Lower lobe of right lung (tissue), 2 donors: ENCODE measurements at regions not wholly inside any gene's neighbourhood (a gene's known extent, or its start where the extent isn't known, plus 50 kb on each side); places are given as distances from the start of the nearest gene placed in this dataset.

ENCODE experiments used
- ATAC-seq, 2 donors: fragments of 200-7000 bp; cut with Tn5 transposase; one replicate each; pipeline ENCODE4 v1.9.1; 2020 to 2022; ENCODE audit warnings: mild to moderate bottlenecking in 2 of 2, moderate library complexity in 2 of 2
- DNase-seq: peaks from one replicate; pipeline ENCODE4 v3.0.0-alpha.2; 2020
- H3K27ac ChIP-seq: fragments of 200-600 bp; one replicate; pipeline ENCODE4 v1.8.0; 2022
- H3K27me3 ChIP-seq: fragments of 200-600 bp; one replicate; pipeline ENCODE4 v1.8.0; 2022; ENCODE audit warnings: low read depth
- H3K36me3 ChIP-seq: fragments of 200-600 bp; one replicate; pipeline ENCODE4 v1.8.0; 2022; ENCODE audit warnings: mild to moderate bottlenecking
- H3K4me1 ChIP-seq: fragments of 200-600 bp; one replicate; pipeline ENCODE4 v1.8.0; 2022
- H3K4me3 ChIP-seq: fragments of 200-600 bp; one replicate; pipeline ENCODE4 v1.8.0; 2022; ENCODE audit warnings: mild to moderate bottlenecking
- H3K9me3 ChIP-seq: fragments of 200-600 bp; one replicate; pipeline ENCODE4 v1.8.0; 2022
- intact Hi-C: fragments of 100-400 bp; cut with DNase I; formaldehyde crosslinking; loops from one replicate; pipeline ENCODE4 v1.11.0; 2022
- TF ChIP-seq, protein P1 (sequence below): fragments of 200-600 bp; IDR thresholded peaks from one replicate; pipeline ENCODE4 v1.8.0; 2022; ENCODE audit warnings: antibody characterized with exemption, mild to moderate bottlenecking
- donor health status: DM: no; HTN: yes; CAD: no; lungs with severe emphysema.

DNA sequence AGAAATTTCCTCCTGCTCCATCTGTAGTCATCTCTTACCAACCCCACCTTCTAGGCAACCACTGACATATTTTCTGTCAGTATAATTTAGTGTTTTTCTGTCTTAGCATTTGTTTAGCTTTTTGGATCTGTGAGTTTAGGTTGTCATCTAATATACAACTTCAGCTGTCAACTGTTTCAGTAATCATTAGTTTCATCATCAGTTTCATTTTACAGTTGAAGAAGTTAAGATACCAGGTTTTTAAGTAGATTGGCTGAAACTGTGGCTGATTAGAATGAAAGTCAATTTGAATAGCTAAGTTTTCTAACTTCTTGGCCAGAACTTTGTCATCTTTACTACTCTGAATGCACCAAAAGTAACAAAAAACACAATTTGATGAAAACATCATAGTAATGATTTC is 1957.3 kb downstream of the NCAM2 start:
- H3K4me1 ChIP-seq: no peaks in the 10 kb centered on the region
- ATAC-seq: no peak
- intact Hi-C loops: no loop called here
- no peaks in the 10 kb centered on the region for H3K36me3 ChIP-seq
- H3K9me3 ChIP-seq: no peaks in the 10 kb centered on the region
- no peak overlapping the region for H3K4me3 ChIP-seq
- no peak for DNase-seq
- H3K27ac ChIP-seq: no peak overlapping the region
- H3K27me3 ChIP-seq: no peaks in the 10 kb centered on the region
- TF ChIP-seq, protein P1, sequence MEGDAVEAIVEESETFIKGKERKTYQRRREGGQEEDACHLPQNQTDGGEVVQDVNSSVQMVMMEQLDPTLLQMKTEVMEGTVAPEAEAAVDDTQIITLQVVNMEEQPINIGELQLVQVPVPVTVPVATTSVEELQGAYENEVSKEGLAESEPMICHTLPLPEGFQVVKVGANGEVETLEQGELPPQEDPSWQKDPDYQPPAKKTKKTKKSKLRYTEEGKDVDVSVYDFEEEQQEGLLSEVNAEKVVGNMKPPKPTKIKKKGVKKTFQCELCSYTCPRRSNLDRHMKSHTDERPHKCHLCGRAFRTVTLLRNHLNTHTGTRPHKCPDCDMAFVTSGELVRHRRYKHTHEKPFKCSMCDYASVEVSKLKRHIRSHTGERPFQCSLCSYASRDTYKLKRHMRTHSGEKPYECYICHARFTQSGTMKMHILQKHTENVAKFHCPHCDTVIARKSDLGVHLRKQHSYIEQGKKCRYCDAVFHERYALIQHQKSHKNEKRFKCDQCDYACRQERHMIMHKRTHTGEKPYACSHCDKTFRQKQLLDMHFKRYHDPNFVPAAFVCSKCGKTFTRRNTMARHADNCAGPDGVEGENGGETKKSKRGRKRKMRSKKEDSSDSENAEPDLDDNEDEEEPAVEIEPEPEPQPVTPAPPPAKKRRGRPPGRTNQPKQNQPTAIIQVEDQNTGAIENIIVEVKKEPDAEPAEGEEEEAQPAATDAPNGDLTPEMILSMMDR: no peak

DNA sequence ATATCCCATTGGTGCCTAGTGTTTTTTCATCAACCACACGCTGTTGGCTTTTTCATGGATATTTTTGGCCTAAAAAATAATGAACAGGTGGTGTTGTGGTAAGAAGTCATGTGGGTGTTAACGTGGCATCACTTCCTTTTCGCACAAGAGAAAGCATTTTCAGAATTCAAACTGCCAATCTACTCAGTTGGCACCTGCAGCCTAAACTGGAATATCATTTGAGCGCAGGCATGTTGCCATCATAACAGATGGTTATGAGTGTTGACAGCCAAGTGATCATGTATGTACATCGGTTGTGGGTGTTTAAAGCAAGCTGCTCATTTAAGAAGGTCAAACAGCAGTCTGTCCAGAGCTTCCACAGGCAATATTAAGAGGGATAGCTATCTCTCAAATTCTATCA is 1963.0 kb downstream of the NCAM2 start:
- TF ChIP-seq, protein P1: no peak
- no peaks in the 10 kb centered on the region for H3K36me3 ChIP-seq

DNA sequence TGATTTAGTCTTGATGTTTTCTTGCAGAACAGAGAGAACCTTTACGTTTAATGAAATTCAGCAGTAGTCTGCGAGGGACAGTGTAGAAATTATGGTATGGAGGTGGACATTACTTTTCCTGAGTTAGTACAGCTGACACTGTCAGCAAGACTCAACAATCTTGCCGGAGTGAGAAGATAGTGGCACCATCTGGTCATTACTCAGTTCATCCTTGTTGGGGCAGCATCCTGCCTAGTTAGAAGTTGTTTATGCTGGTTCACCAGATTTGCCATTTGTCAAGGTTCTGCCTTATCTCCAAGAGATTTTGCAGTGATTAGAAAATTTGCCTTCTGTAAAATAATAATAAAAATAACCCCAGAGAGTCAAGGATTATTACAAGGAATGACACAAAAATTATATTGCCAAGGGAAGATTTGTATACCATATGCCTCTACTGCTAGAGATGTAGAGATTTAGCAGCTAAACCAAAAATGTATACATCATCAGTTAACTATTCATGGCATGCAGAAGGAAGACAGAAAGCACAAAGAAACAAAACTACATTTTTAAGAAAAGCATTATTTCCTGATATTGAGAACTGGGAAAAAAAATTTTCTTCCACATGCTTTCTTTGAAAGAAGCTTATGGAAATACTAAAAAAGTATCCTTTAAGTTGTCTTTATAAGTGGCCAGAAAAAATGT is 1967.4 kb downstream of the NCAM2 start:
- Histone ChIP-seq H3K36me3 (no peaks in the 10 kb centered on the region), H3K27ac (no peak overlapping the region), H3K27me3 (no peaks in the 10 kb centered on the region), H3K9me3 (no peaks in the 10 kb centered on the region), H3K4me1 (no peaks in the 10 kb centered on the region), H3K4me3 (no peak overlapping the region)
- intact Hi-C loops: no loop called here
- ATAC-seq: no peak
- TF ChIP-seq, protein P1: no peak
- DNase-seq: no peak

More for the DNA sequence above, 1963.0 kb downstream of the NCAM2 start:
- Histone ChIP-seq H3K4me1 (no peaks in the 10 kb centered on the region), H3K9me3 (no peaks in the 10 kb centered on the region), H3K27me3 (no peaks in the 10 kb centered on the region), H3K27ac (no peak overlapping the region), H3K4me3 (no peak overlapping the region)
- DNase-seq (no peak), ATAC-seq (no peak)
- intact Hi-C loops: no loop called here

DNA sequence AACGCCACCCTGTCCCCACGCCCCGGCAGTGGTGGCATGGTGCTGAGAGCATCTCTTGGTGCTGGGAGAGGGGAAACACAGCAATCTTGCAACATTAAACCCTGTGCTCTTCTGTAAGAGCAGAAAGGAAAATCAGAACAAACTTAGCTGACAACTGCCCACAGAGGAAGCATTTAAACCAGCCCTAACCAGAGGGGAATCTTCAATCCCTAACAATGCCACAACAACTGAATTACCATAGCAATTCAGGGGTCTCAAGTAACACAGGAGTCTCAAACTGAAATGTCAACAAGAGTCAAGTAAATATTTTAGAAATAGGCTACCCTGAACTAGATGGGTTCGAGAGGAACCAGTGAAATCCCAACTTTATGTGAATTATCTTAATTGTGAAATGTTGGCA is 1983.6 kb downstream of the NCAM2 start:
- no peak for ATAC-seq
- Histone ChIP-seq H3K36me3 (no peaks in the 10 kb centered on the region), H3K27me3 (no peaks in the 10 kb centered on the region), H3K4me3 (no peak overlapping the region), H3K27ac (no peak overlapping the region), H3K4me1 (no peaks in the 10 kb centered on the region), H3K9me3 (peaks cover 4% of the 10 kb centered on the region)
- TF ChIP-seq, protein P1: no peak
- DNase-seq: no peak
- intact Hi-C loops: no loop called here

DNA sequence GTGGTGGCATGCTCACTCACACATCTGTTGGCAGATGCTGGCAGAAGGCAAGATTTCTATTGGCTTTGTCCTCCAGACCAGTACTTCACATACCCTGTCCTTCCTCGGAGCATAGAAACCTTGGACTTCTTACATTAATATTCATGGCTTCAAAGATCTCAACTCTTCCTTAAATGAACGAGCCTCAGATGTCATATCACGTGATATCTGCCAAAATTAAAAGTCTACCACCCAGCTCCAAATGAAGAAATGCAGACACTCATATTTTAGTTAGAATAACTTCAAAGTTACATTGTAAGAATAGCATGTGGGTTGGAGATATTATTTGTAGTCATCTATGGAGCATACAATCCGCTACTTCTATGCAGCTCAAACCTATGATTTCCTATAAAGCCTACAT is 1994.9 kb downstream of the NCAM2 start:
- H3K4me1 ChIP-seq: no peaks in the 10 kb centered on the region
- ATAC-seq (no peak), DNase-seq (no peak)
- no peaks in the 10 kb centered on the region for H3K27me3 ChIP-seq
- intact Hi-C loops: no loop called here
- no peak overlapping the region for H3K4me3 ChIP-seq
- H3K9me3 ChIP-seq: no peaks in the 10 kb centered on the region
- no peak overlapping the region for H3K27ac ChIP-seq
- H3K36me3 ChIP-seq: no peaks in the 10 kb centered on the region
- TF ChIP-seq, protein P1: no peak
